GM20000 (cell line): ENCODE measurements at regions not wholly inside any gene's neighbourhood (a gene's known extent, or its start where the extent isn't known, plus 50 kb on each side); places are given as distances from the start of the nearest gene placed in this dataset.
"Not testable (repeated sequence)": the region's sequence is repeated elsewhere in the genome, so short reads cannot be mapped to it uniquely, and the experiment has no call there.

Experiments used
- DNase-seq: peaks from one replicate; pipeline ENCODE4 v3.0.0; 2012; ENCODE audit warnings: low spot score
- CTCF ChIP-seq: IDR thresholded peaks from 2 replicates; pipeline ENCODE4 v1.5.1; 2012; ENCODE audit warnings: mild to moderate bottlenecking, control low read depth; ENCODE audit errors: extremely low read depth, missing control alignments

GRCh38 chr16:64362193-64362592 is 759.7 kb downstream of the CDH11 start:
- DNase-seq, result no peak
- TF ChIP-seq CTCF, result no peak

- TF ChIP-seq CTCF, result no peak
- DNase-seq, result no peak
These were observed 760.1 kb downstream of the CDH11 start for GRCh38 chr16:64361753-64362152.

- DNase-seq, result no peak
- no peak for TF ChIP-seq CTCF
These were observed 763.6 kb downstream of the CDH11 start for GRCh38 chr16:64358291-64358690.

- DNase-seq, result no peak
- no peak for TF ChIP-seq CTCF
These were observed 765.6 kb downstream of the CDH11 start for GRCh38 chr16:64356267-64356666.

GRCh38 chr16:64352246-64352645 is 769.6 kb downstream of the CDH11 start:
- DNase-seq, result no peak
- no peak for TF ChIP-seq CTCF

- DNase-seq, result no peak
- TF ChIP-seq CTCF, result no peak
These were observed 770.7 kb downstream of the CDH11 start for GRCh38 chr16:64351121-64351520.

- DNase-seq, result no peak
- no peak for TF ChIP-seq CTCF
These were observed 775.8 kb downstream of the CDH11 start for GRCh38 chr16:64346080-64346479.

GRCh38 chr16:64345142-64345541 is 776.7 kb downstream of the CDH11 start:
- TF ChIP-seq CTCF, result no peak
- no peak for DNase-seq

GRCh38 chr16:64343820-64344443 is 777.9 kb downstream of the CDH11 start:
- not testable (repeated sequence) for DNase-seq
